Gastrocnemius medialis (tissue), 4 donors: ENCODE measurements at regions not wholly inside any gene's neighbourhood (a gene's known extent, or its start where the extent isn't known, plus 50 kb on each side); places are given as distances from the start of the nearest gene placed in this dataset.

Experiments
- CTCF ChIP-seq, 5 experiments: fragments of 450-650 bp in 3 of 5; fragments of 200-600 bp in 2 of 5; sonication (generic) in 2 of 5; IDR thresholded peaks in 4 of 5; conservative IDR thresholded peaks in 1 of 5; 1 replicate in 4 of 5; 2 replicates in 1 of 5; pipeline ENCODE4 v1.5.1; 2016 to 2019; ENCODE audit warnings: antibody characterized with exemption in 5 of 5, mild to moderate bottlenecking in 3 of 5, moderate library complexity in 3 of 5
- POLR2A ChIP-seq, 2 donors: fragments of 450-650 bp; IDR thresholded peaks; one replicate each; pipeline ENCODE4 v1.6.1; 2017; ENCODE audit warnings: antibody characterized with exemption in 2 of 2, mild to moderate bottlenecking in 2 of 2, moderate library complexity in 2 of 2

DNA sequence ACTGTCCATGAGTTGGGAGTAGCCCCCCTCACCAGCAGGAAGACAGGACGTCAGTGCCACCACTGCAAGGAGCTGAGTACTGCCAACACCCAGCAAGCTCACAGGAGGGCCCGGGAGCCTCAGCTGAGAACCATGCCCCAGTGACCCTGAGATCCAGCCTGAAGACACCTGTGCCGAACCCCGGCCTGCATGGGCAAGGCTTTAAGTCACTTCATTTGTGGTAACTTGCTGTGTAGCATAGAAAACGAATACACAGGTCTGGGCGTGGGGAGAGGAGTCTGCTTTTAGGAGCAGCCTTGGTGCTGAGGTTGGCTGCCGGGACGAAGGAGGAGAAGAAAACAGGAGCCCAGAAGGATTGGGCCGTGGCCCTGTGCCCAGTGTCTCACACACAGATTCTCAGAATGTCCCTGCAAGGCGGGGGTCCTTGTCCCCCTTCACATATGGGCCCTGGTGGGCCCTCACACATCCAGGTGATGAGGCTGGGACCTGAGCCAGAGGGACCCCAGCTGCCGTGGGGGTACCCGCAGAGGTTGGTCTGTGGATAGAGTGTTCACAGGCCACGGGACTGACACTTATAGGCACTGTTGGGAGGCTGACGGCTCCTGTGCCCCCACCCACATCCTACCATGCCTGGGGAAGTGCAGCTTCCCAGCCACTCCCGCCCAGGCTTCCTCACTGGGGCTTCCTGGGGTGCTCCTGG lies 85.3 kb downstream of the PLXNA1 start:
- no peak for TF ChIP-seq CTCF (IDR thresholded peaks at IDR 0.05 in 4 of 5, conservative IDR thresholded peaks at IDR 0.05 in 1 of 5)
- no peak for TF ChIP-seq POLR2A (IDR thresholded peaks at IDR 0.05)
